GM06990 (cell line): ENCODE measurements at regions not wholly inside any gene's neighbourhood (a gene's known extent, or its start where the extent isn't known, plus 50 kb on each side); places are given as distances from the start of the nearest gene placed in this dataset.

Experiments
- DNase-seq: peaks from one replicate; pipeline ENCODE4 v3.0.0-alpha.2; 2011; ENCODE audit not compliant: insufficient read length; ENCODE audit errors: extremely low read depth
- H3K27me3 ChIP-seq: replicated peaks from 2 replicates; pipeline ENCODE4 v1.6.0; 2011; ENCODE audit warnings: low read length; ENCODE audit not compliant: control insufficient read depth, insufficient read depth
- H3K36me3 ChIP-seq: 2 replicates; pipeline ENCODE4 v1.5.1; 2011; ENCODE audit warnings: low read length; ENCODE audit not compliant: control insufficient read depth, insufficient read depth
- H3K4me3 ChIP-seq: replicated peaks from 2 replicates; pipeline ENCODE4 v1.5.1; 2011; ENCODE audit warnings: low read depth, mild to moderate bottlenecking, control low read depth, low read length
- CTCF ChIP-seq: IDR thresholded peaks from 2 replicates; pipeline ENCODE4 v1.5.1; 2011; ENCODE audit warnings: low read length, control low read depth, mild to moderate bottlenecking, inconsistent platforms; ENCODE audit not compliant: insufficient read depth, poor library complexity, severe bottlenecking

GRCh38 chr7:52940481-52940880 is 95.0 kb upstream of the POM121L12 start:
- H3K36me3 ChIP-seq = no peaks in the 10 kb centered on the region
- H3K4me3 ChIP-seq = no peak overlapping the region
- DNase-seq = no peak
- no peaks in the 10 kb centered on the region for H3K27me3 ChIP-seq
- no peak for TF ChIP-seq CTCF

DNA sequence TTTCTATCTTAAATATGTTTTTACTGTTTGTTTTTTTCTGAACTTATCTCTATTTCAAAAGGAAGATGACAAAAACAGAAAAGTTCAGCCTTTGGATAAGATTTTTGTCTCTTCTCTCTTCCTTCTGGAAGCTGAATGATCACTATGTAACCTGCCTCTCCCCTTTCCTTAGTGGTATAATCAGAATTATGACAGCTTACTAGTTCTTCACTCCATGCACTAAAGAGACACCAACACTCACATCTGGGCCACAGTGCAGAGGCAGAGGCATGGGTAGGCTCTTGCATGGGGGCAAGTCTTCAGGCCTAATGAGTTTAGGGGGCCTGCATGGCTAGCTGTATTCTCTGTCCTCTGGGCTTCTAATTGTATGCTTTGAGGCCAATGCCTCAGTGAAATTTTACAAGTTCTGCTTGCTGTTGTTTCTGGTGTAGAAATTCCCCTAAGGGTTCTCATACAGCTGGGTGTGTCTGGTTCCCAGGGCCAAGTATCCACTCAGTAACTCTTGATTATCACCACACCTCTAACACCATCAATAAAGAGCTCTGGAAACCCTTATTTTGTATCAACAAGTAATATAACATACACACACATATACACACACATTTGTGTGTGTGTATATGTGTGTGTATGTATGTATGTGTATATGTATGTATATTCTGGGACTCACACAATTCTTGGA is 96.8 kb upstream of the POM121L12 start:
- no peaks in the 10 kb centered on the region for H3K27me3 ChIP-seq
- no peak for TF ChIP-seq CTCF
- H3K4me3 ChIP-seq = no peak overlapping the region
- no peak for DNase-seq
- no peaks in the 10 kb centered on the region for H3K36me3 ChIP-seq

DNA sequence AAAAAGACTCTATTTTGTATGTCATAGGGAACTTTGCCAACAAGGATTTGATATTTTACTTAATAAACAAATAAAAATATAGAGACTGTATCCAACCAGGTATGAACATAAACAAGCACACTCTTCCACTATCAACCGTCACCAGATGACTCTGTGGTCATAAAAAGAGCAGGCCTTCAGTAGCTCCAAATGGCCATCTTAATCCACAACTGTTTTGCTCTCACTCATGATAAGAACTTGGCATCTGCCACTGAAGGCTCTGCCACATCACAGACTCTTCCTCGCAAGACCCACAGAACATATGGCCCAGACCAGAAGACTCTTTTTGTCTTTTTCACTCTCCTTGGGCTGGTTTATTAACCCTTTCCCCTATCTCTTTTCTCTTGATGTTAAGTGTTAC is 98.7 kb upstream of the POM121L12 start:
- no peaks in the 10 kb centered on the region for H3K36me3 ChIP-seq
- no peak for TF ChIP-seq CTCF
- H3K4me3 ChIP-seq = no peak overlapping the region
- no peaks in the 10 kb centered on the region for H3K27me3 ChIP-seq
- DNase-seq = no peak

- no peak for TF ChIP-seq CTCF
- Histone ChIP-seq H3K27me3 (no peaks in the 10 kb centered on the region), H3K36me3 (no peaks in the 10 kb centered on the region), H3K4me3 (no peak overlapping the region)
- DNase-seq = no peak
Measured at GRCh38 chr7:52928591-52928990, 106.8 kb upstream of the POM121L12 start.

GRCh38 chr7:52925332-52925731 is 110.1 kb upstream of the POM121L12 start:
- DNase-seq = no peak
- no peak for TF ChIP-seq CTCF
- Histone ChIP-seq H3K36me3 (no peaks in the 10 kb centered on the region), H3K4me3 (no peak overlapping the region), H3K27me3 (no peaks in the 10 kb centered on the region)

DNA sequence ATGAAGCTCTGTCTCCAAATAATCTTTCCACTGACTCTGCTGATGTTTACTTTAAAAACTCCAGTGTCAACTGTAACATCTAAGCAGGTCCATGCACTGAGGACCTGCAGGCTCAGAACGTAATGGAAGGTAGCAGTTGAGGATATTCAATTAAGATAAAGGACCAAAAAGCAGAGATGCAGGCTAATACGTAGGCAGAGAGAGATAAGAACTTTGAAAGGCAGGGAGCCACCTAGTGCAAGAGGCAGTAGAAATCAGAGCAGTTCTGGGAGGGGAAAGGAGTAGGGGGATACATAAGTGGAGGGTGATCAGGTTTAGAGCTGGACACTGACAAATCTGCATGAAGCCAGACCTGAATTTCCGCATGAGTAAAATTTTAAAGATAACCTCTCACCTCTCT is 114.5 kb upstream of the POM121L12 start:
- H3K27me3 ChIP-seq = no peaks in the 10 kb centered on the region
- DNase-seq = no peak
- no peak for TF ChIP-seq CTCF
- H3K36me3 ChIP-seq = no peaks in the 10 kb centered on the region
- H3K4me3 ChIP-seq = no peak overlapping the region
